Sigmoid colon (tissue), 4 donors: ENCODE measurements at regions not wholly inside any gene's neighbourhood (a gene's known extent, or its start where the extent isn't known, plus 50 kb on each side); places are given as distances from the start of the nearest gene placed in this dataset.

ENCODE experiments used
- POLR2AphosphoS5 ChIP-seq, 4 donors: sonication (generic); formaldehyde crosslinking; IDR thresholded peaks; one replicate each; pipeline ENCODE4 v1.6.1; 2017; ENCODE audit warnings: antibody characterized with exemption in 4 of 4
- TF ChIP-seq, protein P1 (sequence below), 4 experiments: fragments of 450-650 bp in 3 of 4; fragments of 200-600 bp in 1 of 4; IDR thresholded peaks; one replicate each; pipeline ENCODE4 v1.5.1; 2016 to 2019; ENCODE audit warnings: antibody characterized with exemption in 4 of 4, mild to moderate bottlenecking in 3 of 4, moderate library complexity in 2 of 4

DNA sequence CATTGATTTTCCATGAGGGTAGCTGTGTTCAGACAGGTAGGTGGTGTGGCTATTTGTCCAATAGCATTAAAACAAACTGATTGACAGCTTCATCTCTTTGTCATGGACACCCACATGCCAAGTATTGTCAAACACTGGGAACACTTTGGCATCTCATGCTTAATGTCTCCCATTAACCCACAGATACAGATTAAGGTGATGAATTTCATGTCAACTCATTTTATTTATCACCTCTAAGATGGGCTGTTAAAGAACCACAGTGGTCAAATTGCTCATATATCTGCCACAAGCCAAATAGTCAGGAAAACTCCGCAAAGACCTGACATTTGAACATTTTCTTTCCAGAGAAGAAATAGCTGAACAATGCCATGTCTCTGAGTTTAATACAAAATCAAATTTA lies 139.1 kb upstream of the SPTLC3 start:
- TF ChIP-seq, protein P1, sequence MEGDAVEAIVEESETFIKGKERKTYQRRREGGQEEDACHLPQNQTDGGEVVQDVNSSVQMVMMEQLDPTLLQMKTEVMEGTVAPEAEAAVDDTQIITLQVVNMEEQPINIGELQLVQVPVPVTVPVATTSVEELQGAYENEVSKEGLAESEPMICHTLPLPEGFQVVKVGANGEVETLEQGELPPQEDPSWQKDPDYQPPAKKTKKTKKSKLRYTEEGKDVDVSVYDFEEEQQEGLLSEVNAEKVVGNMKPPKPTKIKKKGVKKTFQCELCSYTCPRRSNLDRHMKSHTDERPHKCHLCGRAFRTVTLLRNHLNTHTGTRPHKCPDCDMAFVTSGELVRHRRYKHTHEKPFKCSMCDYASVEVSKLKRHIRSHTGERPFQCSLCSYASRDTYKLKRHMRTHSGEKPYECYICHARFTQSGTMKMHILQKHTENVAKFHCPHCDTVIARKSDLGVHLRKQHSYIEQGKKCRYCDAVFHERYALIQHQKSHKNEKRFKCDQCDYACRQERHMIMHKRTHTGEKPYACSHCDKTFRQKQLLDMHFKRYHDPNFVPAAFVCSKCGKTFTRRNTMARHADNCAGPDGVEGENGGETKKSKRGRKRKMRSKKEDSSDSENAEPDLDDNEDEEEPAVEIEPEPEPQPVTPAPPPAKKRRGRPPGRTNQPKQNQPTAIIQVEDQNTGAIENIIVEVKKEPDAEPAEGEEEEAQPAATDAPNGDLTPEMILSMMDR (IDR thresholded peaks at IDR 0.05): no peak
- no peak for TF ChIP-seq POLR2AphosphoS5 (IDR thresholded peaks at IDR 0.05)
